K562 (cell line): ENCODE measurements at regions not wholly inside any gene's neighbourhood (a gene's known extent, or its start where the extent isn't known, plus 50 kb on each side); places are given as distances from the start of the nearest gene placed in this dataset.

ENCODE experiments used
- ATAC-seq: fragments of 200-7000 bp; cut with Tn5 transposase; 3 replicates; pipeline ENCODE4 v1.9.1; 2020; ENCODE audit warnings: moderate library complexity
- BruUV-seq: library from RNA; stranded (reverse); fragments of 400-500 nt; replicated peaks from 2 replicates; lab custom pipeline; 2021; lab: Mats Ljungman, UMichigan
- CTCF ChIA-PET: fragments of 300-600 bp; formaldehyde crosslinking; extraction: SDS; loops from one replicate; lab custom pipeline; 2021; ENCODE audit warnings: low intra/inter-chr PET ratio; lab: Yijun Ruan, JAX
- POLR2A ChIA-PET: fragments of 300-600, 350-650 bp; sonication (Branson Sonifier 250); formaldehyde crosslinking; extraction: SDS; loops from one replicate; lab custom pipeline; 2021; ENCODE audit warnings: antibody characterized with exemption, inconsistent platforms; lab: Yijun Ruan, JAX
- DNase-seq, 4 experiments: peaks; one replicate each; pipeline versions ENCODE4 v3.0.0 to v3.0.0-alpha.2; 2011 to 2018; ENCODE audit warnings: low spot score in 3 of 4, mixed read lengths in 3 of 4; ENCODE audit errors: extremely low read depth in 1 of 4
- FAIRE-seq: peaks from 2 replicates; lab custom pipeline; 2011; peaks lifted over from hg19 to GRCh38; lab: Jason Lieb, UNC
- H2AFZ ChIP-seq: 2 replicates; pipeline ENCODE4 v1.6.0; 2011; ENCODE audit warnings: low read depth, low read length, control low read depth, inconsistent platforms
- H3K27ac ChIP-seq: fragments of 200-600 bp; 3 replicates; pipeline ENCODE4 v1.8.0; 2011; ENCODE audit warnings: low read depth, mild to moderate bottlenecking, control low read depth, inconsistent platforms, low read length, moderate library complexity, mixed read lengths; ENCODE audit errors: extremely low read depth
- H3K27me3 ChIP-seq, 2 experiments: fragments of 300-600 bp in 1 of 2; 2 replicates in 1 of 2; 3 replicates in 1 of 2; pipeline versions ENCODE4 v1.6.0 to v1.8.0; 2011; ENCODE audit warnings: inconsistent platforms in 2 of 2, low read length in 2 of 2, mild to moderate bottlenecking in 1 of 2, mixed read lengths in 1 of 2, moderate library complexity in 1 of 2; ENCODE audit not compliant: control insufficient read depth in 2 of 2, insufficient read depth in 2 of 2
- H3K36me3 ChIP-seq: fragments of 300-600 bp; 3 replicates; pipeline ENCODE4 v1.8.0; 2011; ENCODE audit warnings: mild to moderate bottlenecking, low read length, inconsistent platforms; ENCODE audit not compliant: control insufficient read depth, insufficient read depth
- H3K4me1 ChIP-seq, 2 experiments: fragments of 200-600 bp in 1 of 2; replicated peaks in 1 of 2; 2 replicates in 1 of 2; 3 replicates in 1 of 2; pipeline versions ENCODE4 v1.5.1 to v1.8.0; 2011; ENCODE audit warnings: inconsistent platforms in 2 of 2, low read length in 2 of 2, mild to moderate bottlenecking in 1 of 2, mixed read lengths in 1 of 2, moderate library complexity in 1 of 2; ENCODE audit not compliant: control insufficient read depth in 2 of 2, insufficient read depth in 2 of 2
- H3K4me2 ChIP-seq: 2 replicates; pipeline ENCODE4 v1.6.1; 2011; ENCODE audit warnings: low read length, control low read depth, inconsistent platforms, mixed read lengths; ENCODE audit not compliant: insufficient read depth
- H3K4me3 ChIP-seq: fragments of 200-600 bp; sonication (generic), shearing (Covaris generic); 2 replicates; pipeline ENCODE4 v1.5.1; 2016; ENCODE audit warnings: control low read depth, inconsistent platforms
- H3K79me2 ChIP-seq: fragments of 200-600 bp; 3 replicates; pipeline ENCODE4 v1.8.0; 2011; ENCODE audit warnings: low read length, inconsistent platforms; ENCODE audit not compliant: control insufficient read depth, insufficient read depth
- H3K9ac ChIP-seq, 2 experiments: 2 replicates each; pipeline versions ENCODE4 v1.6.0 to v1.6.1; 2011; ENCODE audit warnings: low read depth in 2 of 2, low read length in 2 of 2, control low read depth in 1 of 2, inconsistent platforms in 1 of 2, mild to moderate bottlenecking in 1 of 2, mixed read lengths in 1 of 2; ENCODE audit not compliant: insufficient read depth in 1 of 2
- H3K9me1 ChIP-seq: one replicate; pipeline ENCODE4 v1.6.0; 2011; ENCODE audit warnings: inconsistent platforms, mild to moderate bottlenecking, low read length, moderate library complexity; ENCODE audit not compliant: control insufficient read depth, insufficient read depth
- H3K9me3 ChIP-seq: replicated peaks from 2 replicates; pipeline ENCODE4 v1.5.1; 2011; ENCODE audit warnings: low read depth, low read length, inconsistent platforms; ENCODE audit not compliant: control insufficient read depth, insufficient read depth
- H4K20me1 ChIP-seq: replicated peaks from 2 replicates; pipeline ENCODE4 v1.6.1; 2011; ENCODE audit warnings: low read length, inconsistent platforms, mixed read lengths; ENCODE audit not compliant: control insufficient read depth, insufficient read depth
- ATF7 ChIP-seq: fragments of 450-650 bp; IDR thresholded peaks from 2 replicates; pipeline ENCODE4 v1.7.1; 2014; ENCODE audit warnings: mild to moderate bottlenecking, moderate library complexity
- CREB1 ChIP-seq, 2 experiments: sonication (generic) in 1 of 2; formaldehyde crosslinking in 1 of 2; IDR thresholded peaks; 2 replicates each; pipeline versions ENCODE4 v1.6.1 to v1.8.0; 2012 to 2022; ENCODE audit warnings: inconsistent platforms in 1 of 2, mild to moderate bottlenecking in 1 of 2, missing genetic modification reagents in 1 of 2, moderate library complexity in 1 of 2
- CREM ChIP-seq: IDR thresholded peaks from 2 replicates; pipeline ENCODE4 v1.6.1; 2014; ENCODE audit warnings: antibody characterized with exemption, low read depth
- HDGF ChIP-seq: fragments of 450-650 bp; IDR thresholded peaks from 2 replicates; pipeline ENCODE4 v1.6.1; 2016
- HLTF ChIP-seq: fragments of 450-650 bp; IDR thresholded peaks from 2 replicates; pipeline ENCODE4 v1.6.1; 2016
- HNRNPUL1 ChIP-seq: fragments of 200-400 bp; formaldehyde crosslinking; IDR thresholded peaks from 2 replicates; pipeline ENCODE4 v1.6.1; 2017; ENCODE audit warnings: low read length
- MED1 ChIP-seq: sonication (generic); formaldehyde crosslinking; IDR thresholded peaks from 2 replicates; pipeline ENCODE4 v1.8.1; 2023; ENCODE audit warnings: missing genetic modification reagents, borderline replicate concordance
- POLR2AphosphoS2 ChIP-seq: IDR thresholded peaks from 2 replicates; pipeline ENCODE4 v1.6.1; 2012; ENCODE audit warnings: low read length, improper control_type of control experiment
- PRPF4 ChIP-seq: fragments of 200-400 bp; formaldehyde crosslinking; IDR thresholded peaks from one replicate; pipeline ENCODE4 v1.6.1; 2017; ENCODE audit warnings: low read length, low read depth, mild to moderate bottlenecking; ENCODE audit not compliant: insufficient read depth, poor library complexity, severe bottlenecking
- SETDB1 ChIP-seq: IDR thresholded peaks from one replicate; pipeline ENCODE4 v1.6.1; 2012; ENCODE audit warnings: low read length, control low read depth, inconsistent platforms
- XRCC5 ChIP-seq: fragments of 200-400 bp; formaldehyde crosslinking; IDR thresholded peaks from 2 replicates; pipeline ENCODE4 v1.6.1; 2017; ENCODE audit warnings: low read depth, mild to moderate bottlenecking, low read length
- ZBTB1 ChIP-seq: sonication (generic); formaldehyde crosslinking; IDR thresholded peaks from 2 replicates; pipeline ENCODE4 v1.8.1; 2023; ENCODE audit warnings: missing genetic modification reagents, low read depth, mild to moderate bottlenecking, borderline replicate concordance
- ZBTB9 ChIP-seq: fragments of 450-650 bp; formaldehyde crosslinking; IDR thresholded peaks from 2 replicates; pipeline ENCODE4 v1.4.0; 2020; ENCODE audit warnings: mild to moderate bottlenecking, moderate library complexity
- WGBS: fragments of 100-300 bp; shearing (Covaris generic); methylation state at CpG from one replicate; pipeline ENCODE4 v1.1.6; 2016; ENCODE audit warnings: low coverage, mixed read lengths; ENCODE audit not compliant: insufficient coverage; ENCODE audit errors: missing lambda C conversion rate; 5-methylcytosine and 5-hydroxymethylcytosine counted together
- in situ Hi-C: fragments of 300-500 bp; cut with MboI; formaldehyde crosslinking; loops from 4 replicates; pipeline ENCODE4 v1.15.0; 2018; ENCODE audit warnings: inconsistent platforms, mixed read lengths
- intact Hi-C: fragments of 100-400 bp; cut with micrococcal nuclease; formaldehyde crosslinking; loops from 2 replicates; pipeline ENCODE4 v1.14.2; 2022
- TF ChIP-seq, protein P1 (sequence below): fragments of 250-450 bp; sonication (Bioruptor Pico); IDR thresholded peaks from 2 replicates; pipeline ENCODE4 v1.5.0; 2021; ENCODE audit warnings: mild to moderate bottlenecking, moderate library complexity

DNA sequence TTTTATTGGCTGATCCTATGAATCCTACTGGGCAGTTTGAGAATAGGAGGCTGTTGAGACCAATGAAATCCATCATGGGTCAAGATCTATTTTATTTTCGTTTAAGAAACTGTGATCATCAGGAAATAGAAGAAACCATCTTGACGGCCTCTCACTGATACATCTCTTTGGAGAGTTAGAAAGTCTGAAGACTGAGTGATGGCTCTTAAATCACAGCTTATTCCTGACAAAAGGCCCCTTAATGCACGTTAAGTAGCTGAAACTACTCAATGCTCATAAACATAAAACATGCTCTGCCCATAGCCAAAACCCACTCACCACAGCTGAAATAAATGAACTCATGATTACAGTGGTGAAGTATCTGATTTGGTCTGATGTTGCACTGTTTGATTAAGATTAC is 784.5 kb upstream of the NEGR1 start:
- no peaks in the 10 kb centered on the region for H3K27me3 ChIP-seq
- FAIRE-seq (no peak), DNase-seq (no peak), ATAC-seq (no peak)
- POLR2A ChIA-PET: no interaction called here
- H2AFZ ChIP-seq: no peak overlapping the region
- CTCF ChIA-PET: no interaction called here
- H3K9me3 ChIP-seq: 0 out of 2 replicates have a peak, but pooled peaks cover 2% of the 10 kb centered on the region
- no peak overlapping the region for H3K4me3 ChIP-seq
- intact Hi-C loops (no loop called here), in situ Hi-C loops (no loop called here)
- no peak overlapping the region for H3K4me2 ChIP-seq
- H4K20me1 ChIP-seq: no peaks in the 10 kb centered on the region
- no TSS peak for BruUV-seq
- H3K4me1 ChIP-seq: no peaks in the 10 kb centered on the region
- H3K9ac ChIP-seq: no peak overlapping the region
- no peak overlapping the region for H3K27ac ChIP-seq
- no peaks in the 10 kb centered on the region for H3K36me3 ChIP-seq
- no peaks in the 10 kb centered on the region for H3K9me1 ChIP-seq
- 0% methylated on average over 3 of the region's 3 CpGs for WGBS
- no peaks in the 10 kb centered on the region for H3K79me2 ChIP-seq
- TF ChIP-seq ZBTB1 (CRISPR knock-in tag) (no peak), POLR2AphosphoS2 (no peak), HNRNPUL1 (no peak), HDGF (no peak), PRPF4 (no peak), CREM (no peak), MED1 (CRISPR knock-in tag) (no peak), ATF7 (no peak), CREB1 (IDR thresholded peaks at IDR 0.05) (no peak), CREB1 (CRISPR knock-in tag; IDR thresholded peaks at IDR 0.05) (no peak), SETDB1 (no peak), XRCC5 (no peak), ZBTB9 (no peak), HLTF (no peak)
- TF ChIP-seq, protein P1, sequence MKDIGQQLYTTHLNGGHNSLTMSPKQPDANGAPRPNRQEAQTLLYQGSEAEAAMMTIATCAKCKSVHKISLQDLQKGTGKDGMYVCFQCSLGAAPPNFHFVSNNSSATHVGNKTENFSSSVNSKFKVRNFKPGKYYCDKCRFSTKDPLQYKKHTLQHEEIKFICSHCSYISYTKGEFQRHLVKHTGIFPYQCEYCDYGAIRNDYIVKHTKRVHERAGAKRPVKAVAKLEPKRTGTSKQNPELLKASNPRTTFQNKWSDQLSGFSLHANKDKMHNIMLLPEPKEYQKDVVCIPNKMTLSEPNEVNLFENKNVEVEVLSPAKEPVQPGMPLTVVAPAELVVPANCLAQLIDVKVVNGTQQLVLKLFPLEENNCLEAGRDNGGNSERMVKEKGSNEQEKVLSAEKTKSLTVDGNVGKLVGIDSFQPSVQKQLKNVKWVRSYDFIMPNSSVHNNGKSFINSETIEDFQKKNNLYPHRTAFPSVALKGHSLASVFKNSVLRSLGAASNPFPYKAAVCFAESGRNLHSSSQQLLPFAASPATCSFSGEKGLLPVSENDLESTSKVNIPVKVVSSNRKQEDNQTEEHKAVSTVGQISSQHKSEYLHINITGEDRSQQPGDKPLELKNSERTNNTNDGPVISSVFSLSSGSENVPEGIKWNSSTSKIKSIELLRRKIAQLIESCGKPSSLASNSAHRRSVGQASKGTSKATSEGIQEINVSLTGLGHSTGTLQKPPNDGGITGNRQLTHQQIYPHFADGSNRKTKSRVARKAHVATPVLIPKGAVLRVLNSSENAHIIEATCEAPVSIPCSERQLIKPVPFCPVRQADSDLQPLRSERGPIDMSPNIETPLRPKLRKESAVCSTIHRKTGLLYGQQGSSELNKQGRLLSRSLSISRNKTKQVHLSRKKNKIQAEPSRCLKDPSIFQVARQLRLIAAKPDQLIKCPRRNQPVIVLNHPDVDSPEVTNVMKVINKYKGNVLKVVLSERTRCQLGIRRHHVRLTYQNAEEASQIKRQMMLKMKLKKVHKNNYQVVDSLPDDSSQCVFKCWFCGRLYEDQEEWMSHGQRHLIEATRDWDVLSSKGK (CRISPR knock-in tag): no peak
- TF ChIP-seq, all 486 proteins: peak for 0
